ENCODE measurements at regions not wholly inside any gene's neighbourhood (a gene's known extent, or its start where the extent isn't known, plus 50 kb on each side); places are given as distances from the start of the nearest gene placed in this dataset.

DNA sequence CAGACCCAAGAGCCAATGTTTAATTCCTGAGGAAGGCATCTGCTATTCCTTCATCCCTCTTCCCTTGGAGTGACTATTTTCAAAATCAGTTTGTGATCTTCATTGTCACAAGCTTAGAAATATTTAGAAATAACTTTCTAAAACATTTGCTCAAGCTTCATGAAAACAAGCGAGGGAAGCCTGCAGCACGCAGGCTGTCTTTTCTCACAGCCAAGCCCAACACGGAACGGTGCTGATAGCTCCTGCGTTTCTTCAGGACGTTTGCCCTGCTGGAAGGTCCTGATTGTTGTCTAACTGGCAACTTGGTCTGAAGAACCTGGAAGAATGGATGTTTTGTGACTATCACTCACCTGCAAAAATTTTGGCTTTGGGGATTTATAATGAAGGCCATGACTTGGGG, 152.5 kb downstream of the FGF9 start:
- no peak for DNase-seq
- H3K4me3 ChIP-seq: no peak overlapping the region
- H3K36me3 ChIP-seq: no peaks in the 10 kb centered on the region
- no peaks in the 10 kb centered on the region for H3K27me3 ChIP-seq
- intact Hi-C loops (cut with DNase I): no loop called here
- peaks cover 0 to 45% (median 6%) of the 10 kb centered on the region in 4 donors for H3K4me1 ChIP-seq
- WGBS, 2 donors: 79 to 81% methylated on average over 6 of the region's 6 CpGs
- no peak for TF ChIP-seq POLR2A (IDR thresholded peaks at IDR 0.05)
- TF ChIP-seq EP300 (IDR thresholded peaks at IDR 0.05): no peak
- TF ChIP-seq POLR2AphosphoS5 (IDR thresholded peaks at IDR 0.05): no peak
- TF ChIP-seq, protein P1, sequence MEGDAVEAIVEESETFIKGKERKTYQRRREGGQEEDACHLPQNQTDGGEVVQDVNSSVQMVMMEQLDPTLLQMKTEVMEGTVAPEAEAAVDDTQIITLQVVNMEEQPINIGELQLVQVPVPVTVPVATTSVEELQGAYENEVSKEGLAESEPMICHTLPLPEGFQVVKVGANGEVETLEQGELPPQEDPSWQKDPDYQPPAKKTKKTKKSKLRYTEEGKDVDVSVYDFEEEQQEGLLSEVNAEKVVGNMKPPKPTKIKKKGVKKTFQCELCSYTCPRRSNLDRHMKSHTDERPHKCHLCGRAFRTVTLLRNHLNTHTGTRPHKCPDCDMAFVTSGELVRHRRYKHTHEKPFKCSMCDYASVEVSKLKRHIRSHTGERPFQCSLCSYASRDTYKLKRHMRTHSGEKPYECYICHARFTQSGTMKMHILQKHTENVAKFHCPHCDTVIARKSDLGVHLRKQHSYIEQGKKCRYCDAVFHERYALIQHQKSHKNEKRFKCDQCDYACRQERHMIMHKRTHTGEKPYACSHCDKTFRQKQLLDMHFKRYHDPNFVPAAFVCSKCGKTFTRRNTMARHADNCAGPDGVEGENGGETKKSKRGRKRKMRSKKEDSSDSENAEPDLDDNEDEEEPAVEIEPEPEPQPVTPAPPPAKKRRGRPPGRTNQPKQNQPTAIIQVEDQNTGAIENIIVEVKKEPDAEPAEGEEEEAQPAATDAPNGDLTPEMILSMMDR (IDR thresholded peaks at IDR 0.05): no peak
- no peaks in the 10 kb centered on the region for H3K9me3 ChIP-seq
- H3K27ac ChIP-seq: peak overlapping the region in 1 of 4 donors; percentile 42

- no peak overlapping the region for H3K27ac ChIP-seq
- intact Hi-C loops (cut with DNase I): no loop called here
- H3K4me3 ChIP-seq: no peak overlapping the region
- H3K9me3 ChIP-seq: no peaks in the 10 kb centered on the region
- H3K27me3 ChIP-seq: no peaks in the 10 kb centered on the region
- no peak for DNase-seq
- peaks cover 0 to 45% (median 6%) of the 10 kb centered on the region in 4 donors for H3K4me1 ChIP-seq
- no peaks in the 10 kb centered on the region for H3K36me3 ChIP-seq
- TF ChIP-seq EP300 (IDR thresholded peaks at IDR 0.05) (no peak), POLR2A (IDR thresholded peaks at IDR 0.05) (no peak), POLR2AphosphoS5 (IDR thresholded peaks at IDR 0.05) (no peak)
- TF ChIP-seq, protein P1 (IDR thresholded peaks at IDR 0.05): no peak
- 42 to 61% methylated on average over 1 of the region's 1 CpG for WGBS, 2 donors
Measured at GRCh38 chr13:21823949-21824348, 153.1 kb downstream of the FGF9 start.

DNA sequence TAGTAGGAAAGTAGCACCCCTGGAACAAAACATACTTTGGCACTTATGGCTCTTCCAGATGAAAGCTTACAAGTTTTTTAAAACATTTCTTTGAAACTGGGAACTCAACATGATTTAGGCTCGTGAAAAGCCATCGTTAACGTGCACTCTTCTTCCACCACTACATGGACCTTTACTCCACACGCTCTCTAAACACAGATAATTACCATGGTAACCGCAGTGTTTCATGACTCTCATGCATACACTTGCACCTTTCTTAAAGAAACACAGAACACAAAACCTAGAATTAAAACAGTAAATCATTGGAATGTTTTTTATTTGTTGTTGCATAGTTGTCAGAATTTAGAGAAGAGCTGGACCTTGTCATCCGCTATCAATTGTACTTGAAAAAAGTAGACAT, 154.3 kb downstream of the FGF9 start:
- no peak overlapping the region for H3K4me3 ChIP-seq
- DNase-seq: no peak
- 13 to 60% methylated on average over 6 of the region's 6 CpGs for WGBS, 2 donors
- no peaks in the 10 kb centered on the region for H3K36me3 ChIP-seq
- TF ChIP-seq, protein P1 (IDR thresholded peaks at IDR 0.05): no peak
- TF ChIP-seq EP300 (IDR thresholded peaks at IDR 0.05): no peak
- no peaks in the 10 kb centered on the region for H3K9me3 ChIP-seq
- no peaks in the 10 kb centered on the region for H3K27me3 ChIP-seq
- peaks cover 0 to 45% (median 6%) of the 10 kb centered on the region in 4 donors for H3K4me1 ChIP-seq
- intact Hi-C loops (cut with DNase I): no loop called here
- no peak overlapping the region for H3K27ac ChIP-seq

- no peaks in the 10 kb centered on the region for H3K9me3 ChIP-seq
- WGBS, 2 donors: 52 to 65% methylated on average over 2 of the region's 2 CpGs
- no peak for DNase-seq
- TF ChIP-seq EP300 (IDR thresholded peaks at IDR 0.05): no peak
- no peak for TF ChIP-seq POLR2A (IDR thresholded peaks at IDR 0.05)
- no peak for TF ChIP-seq POLR2AphosphoS5 (IDR thresholded peaks at IDR 0.05)
- TF ChIP-seq, protein P1 (IDR thresholded peaks at IDR 0.05): no peak
- H3K36me3 ChIP-seq: no peaks in the 10 kb centered on the region
- intact Hi-C loops (cut with DNase I): no loop called here
- no peaks in the 10 kb centered on the region for H3K27me3 ChIP-seq
- no peak overlapping the region for H3K27ac ChIP-seq
- peaks cover 0 to 45% (median 6%) of the 10 kb centered on the region in 4 donors for H3K4me1 ChIP-seq
- H3K4me3 ChIP-seq: no peak overlapping the region
Measured at GRCh38 chr13:21825801-21826200, 154.9 kb downstream of the FGF9 start.
